Progenitor cell of endocrine pancreas (in vitro differentiated cells): ENCODE measurements at regions not wholly inside any gene's neighbourhood (a gene's known extent, or its start where the extent isn't known, plus 50 kb on each side); places are given as distances from the start of the nearest gene placed in this dataset.

ENCODE experiments used
- DNase-seq: peaks from one replicate; pipeline ENCODE4 v3.0.0; 2021; ENCODE audit warnings: low spot score; ENCODE audit not compliant: unreplicated experiment
- H3K27ac Mint-ChIP-seq: 2 replicates; pipeline ENCODE4 v1.8.0; 2021; ENCODE audit warnings: mild to moderate bottlenecking, moderate library complexity, mixed read lengths
- H3K27me3 Mint-ChIP-seq: 2 replicates; pipeline ENCODE4 v1.8.0; 2021; ENCODE audit warnings: mixed read lengths
- H3K36me3 Mint-ChIP-seq: 2 replicates; pipeline ENCODE4 v1.8.0; 2022; ENCODE audit warnings: mixed read lengths; ENCODE audit not compliant: insufficient read depth
- H3K4me1 Mint-ChIP-seq: 2 replicates; pipeline ENCODE4 v1.8.0; 2021; ENCODE audit warnings: low read depth, mixed read lengths
- H3K4me3 Mint-ChIP-seq: 2 replicates; pipeline ENCODE4 v1.8.0; 2021; ENCODE audit warnings: low read depth, mild to moderate bottlenecking, moderate library complexity, mixed read lengths
- H3K9me3 Mint-ChIP-seq: 2 replicates; pipeline ENCODE4 v1.8.0; 2021; ENCODE audit warnings: low read depth, mixed read lengths
- TF ChIP-seq, protein P1 (sequence below): fragments of 200-600 bp; sonication (generic); IDR thresholded peaks from one replicate; pipeline ENCODE4 v1.5.0; 2021; ENCODE audit warnings: antibody characterized with exemption, mild to moderate bottlenecking; ENCODE audit not compliant: unreplicated experiment

DNA sequence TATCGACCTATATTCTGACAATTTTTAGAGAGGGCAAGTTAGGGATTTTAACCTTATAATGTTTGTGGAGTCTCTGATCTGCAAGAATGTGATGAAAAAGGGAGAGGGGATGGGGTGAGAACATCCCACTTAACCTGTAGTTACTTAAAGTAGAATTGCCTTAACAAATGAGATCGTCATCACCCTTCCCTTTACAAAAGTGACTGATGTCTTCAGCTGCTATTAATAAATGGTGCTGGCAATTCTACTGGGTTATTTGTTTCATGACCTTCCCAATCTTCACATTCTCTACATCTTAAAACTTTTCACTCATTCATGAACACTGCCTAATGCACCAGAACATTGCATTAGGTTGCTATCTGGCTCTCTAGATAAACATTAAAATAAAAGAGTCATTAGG lies 873.4 kb upstream of the LCORL start:
- Mint-ChIP-seq H3K9me3 (no peaks in the 10 kb centered on the region), H3K36me3 (no peaks in the 10 kb centered on the region), H3K27ac (no peak overlapping the region), H3K4me3 (no peak overlapping the region), H3K27me3 (no peaks in the 10 kb centered on the region), H3K4me1 (no peaks in the 10 kb centered on the region)
- TF ChIP-seq, protein P1, sequence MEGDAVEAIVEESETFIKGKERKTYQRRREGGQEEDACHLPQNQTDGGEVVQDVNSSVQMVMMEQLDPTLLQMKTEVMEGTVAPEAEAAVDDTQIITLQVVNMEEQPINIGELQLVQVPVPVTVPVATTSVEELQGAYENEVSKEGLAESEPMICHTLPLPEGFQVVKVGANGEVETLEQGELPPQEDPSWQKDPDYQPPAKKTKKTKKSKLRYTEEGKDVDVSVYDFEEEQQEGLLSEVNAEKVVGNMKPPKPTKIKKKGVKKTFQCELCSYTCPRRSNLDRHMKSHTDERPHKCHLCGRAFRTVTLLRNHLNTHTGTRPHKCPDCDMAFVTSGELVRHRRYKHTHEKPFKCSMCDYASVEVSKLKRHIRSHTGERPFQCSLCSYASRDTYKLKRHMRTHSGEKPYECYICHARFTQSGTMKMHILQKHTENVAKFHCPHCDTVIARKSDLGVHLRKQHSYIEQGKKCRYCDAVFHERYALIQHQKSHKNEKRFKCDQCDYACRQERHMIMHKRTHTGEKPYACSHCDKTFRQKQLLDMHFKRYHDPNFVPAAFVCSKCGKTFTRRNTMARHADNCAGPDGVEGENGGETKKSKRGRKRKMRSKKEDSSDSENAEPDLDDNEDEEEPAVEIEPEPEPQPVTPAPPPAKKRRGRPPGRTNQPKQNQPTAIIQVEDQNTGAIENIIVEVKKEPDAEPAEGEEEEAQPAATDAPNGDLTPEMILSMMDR: no peak
- DNase-seq: no peak

- H3K4me3 Mint-ChIP-seq: no peak overlapping the region
- peak overlapping the region; percentile 54 for H3K27ac Mint-ChIP-seq
- no peaks in the 10 kb centered on the region for H3K27me3 Mint-ChIP-seq
- H3K4me1 Mint-ChIP-seq: peaks cover 6% of the 10 kb centered on the region
- TF ChIP-seq, protein P1: no peak
- DNase-seq: no peak
- no peaks in the 10 kb centered on the region for H3K9me3 Mint-ChIP-seq
- no peaks in the 10 kb centered on the region for H3K36me3 Mint-ChIP-seq
Measured at GRCh38 chr4:18882468-18882867, 860.9 kb upstream of the LCORL start.

- Mint-ChIP-seq H3K27me3 (no peaks in the 10 kb centered on the region), H3K27ac (peak overlapping the region; percentile 45), H3K4me1 (peaks cover 6% of the 10 kb centered on the region)
Measured at GRCh38 chr4:18881556-18881955, 860.0 kb upstream of the LCORL start.

DNA sequence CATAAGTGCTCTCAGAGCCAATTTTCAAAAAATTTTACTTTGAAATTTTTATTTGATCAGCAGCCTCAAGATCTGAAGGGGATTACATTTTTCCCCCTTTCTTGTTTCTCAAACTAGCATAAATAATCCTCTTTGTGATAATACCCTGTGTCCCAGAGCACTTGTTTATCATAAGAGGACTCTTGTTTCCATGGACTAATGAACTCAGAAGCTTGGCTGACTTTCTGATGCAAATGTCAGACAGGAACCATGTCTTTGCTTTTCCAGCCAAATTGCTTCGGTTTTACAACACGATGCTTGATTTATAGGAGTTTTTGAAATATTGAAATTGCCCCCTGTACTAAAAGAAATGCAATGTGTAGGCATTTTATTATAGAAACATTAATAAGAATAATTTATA lies 859.3 kb upstream of the LCORL start:
- H3K27ac Mint-ChIP-seq: no peak overlapping the region
- TF ChIP-seq, protein P1: no peak
- H3K9me3 Mint-ChIP-seq: peaks cover 5% of the 10 kb centered on the region

More at GRCh38 chr4:18881556-18881955, 860.0 kb upstream of the LCORL start:
- DNase-seq: no peak
- no peaks in the 10 kb centered on the region for H3K36me3 Mint-ChIP-seq
- peaks cover 5% of the 10 kb centered on the region for H3K9me3 Mint-ChIP-seq
- TF ChIP-seq, protein P1: no peak
- no peak overlapping the region for H3K4me3 Mint-ChIP-seq

DNA sequence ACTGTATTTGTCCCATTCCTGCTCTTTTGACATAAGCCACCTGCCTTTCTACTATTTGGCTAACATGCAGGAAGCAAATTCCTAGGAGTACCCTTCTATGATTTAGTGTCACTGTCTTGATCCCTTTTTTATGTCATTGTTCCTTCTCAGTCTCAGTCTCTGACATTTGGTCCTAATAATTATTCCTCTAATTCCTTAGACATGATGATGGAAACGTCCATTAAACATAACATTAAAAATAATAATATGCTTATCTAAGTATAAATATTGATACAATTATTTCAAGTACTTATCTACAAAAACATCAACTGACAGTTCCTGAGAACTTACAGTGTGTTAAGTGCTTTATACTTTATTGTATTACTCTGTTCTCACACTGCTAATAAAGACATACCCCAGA lies 857.0 kb upstream of the LCORL start:
- peaks cover 9% of the 10 kb centered on the region for H3K9me3 Mint-ChIP-seq
- H3K36me3 Mint-ChIP-seq: no peaks in the 10 kb centered on the region
- H3K27ac Mint-ChIP-seq: no peak overlapping the region
- TF ChIP-seq, protein P1: no peak
- no peak for DNase-seq
- peaks cover 6% of the 10 kb centered on the region for H3K4me1 Mint-ChIP-seq
- H3K27me3 Mint-ChIP-seq: no peaks in the 10 kb centered on the region
- H3K4me3 Mint-ChIP-seq: no peak overlapping the region

More for the DNA sequence above, 859.3 kb upstream of the LCORL start:
- Mint-ChIP-seq H3K27me3 (no peaks in the 10 kb centered on the region), H3K4me1 (peaks cover 6% of the 10 kb centered on the region), H3K4me3 (no peak overlapping the region), H3K36me3 (no peaks in the 10 kb centered on the region)
- no peak for DNase-seq
